Muscle of back (tissue), 3 donors: ENCODE measurements at regions not wholly inside any gene's neighbourhood (a gene's known extent, or its start where the extent isn't known, plus 50 kb on each side); places are given as distances from the start of the nearest gene placed in this dataset.

Source experiments
- DNase-seq, 3 donors: peaks; one replicate each; pipeline versions ENCODE4 v3.0.0 to v3.0.0-alpha.2; 2013

DNA sequence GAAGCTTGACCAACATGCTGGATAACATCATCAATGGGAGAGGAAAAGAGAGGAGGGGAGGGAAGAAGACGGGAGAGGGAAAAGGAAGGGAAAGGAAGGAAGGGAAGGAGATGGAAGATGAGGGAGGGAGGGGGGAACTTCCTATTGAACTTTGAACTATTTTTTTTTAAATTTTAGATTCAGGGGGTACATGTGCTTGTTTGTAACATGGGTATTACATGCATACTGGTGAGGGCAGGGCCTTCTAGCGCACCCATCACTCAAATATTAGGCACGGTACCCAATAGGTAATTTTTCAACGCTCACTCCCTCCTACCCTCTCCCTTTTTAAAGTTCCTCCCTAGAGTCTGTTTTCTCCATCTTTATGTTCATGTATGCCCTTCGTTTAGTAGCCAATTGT is 383.2 kb upstream of the XYLT1 start:
- no peak for DNase-seq

GRCh38 chr16:17852977-17853702 is 382.4 kb upstream of the XYLT1 start:
- no peak for DNase-seq

DNA sequence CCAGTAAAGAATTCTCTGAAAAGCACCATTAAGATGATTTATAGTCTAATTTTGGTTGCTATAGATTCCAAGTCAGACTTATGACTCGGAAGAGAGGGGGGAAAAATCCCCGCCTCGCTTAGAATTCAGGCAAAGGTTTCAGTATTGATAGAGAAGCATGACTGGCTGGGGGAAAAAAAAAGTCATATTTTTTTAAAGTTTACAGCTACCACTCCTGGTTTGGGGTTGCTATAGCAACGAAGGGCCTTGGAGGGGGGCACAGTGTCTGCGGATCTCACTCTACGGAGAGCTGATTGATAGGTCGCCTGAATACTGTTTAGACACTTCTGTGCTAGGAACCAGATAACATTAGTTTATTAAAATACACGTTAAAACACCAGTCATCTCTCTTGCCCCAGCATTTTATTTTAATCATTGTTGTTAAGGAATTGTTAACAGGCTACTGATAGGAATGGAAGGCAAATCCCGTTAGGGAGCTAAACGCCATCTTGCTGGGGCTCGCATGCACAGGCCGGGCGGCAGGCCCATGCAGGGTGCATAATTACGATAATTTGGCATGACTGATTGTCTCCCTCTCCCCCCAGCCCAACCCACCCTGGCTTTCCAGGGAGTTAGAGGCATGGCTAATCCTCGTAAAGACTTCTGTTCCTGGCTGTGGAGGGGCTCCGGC is 380.0 kb upstream of the XYLT1 start:
- DNase-seq, result peak in 1 of 3 donors; percentile 11

GRCh38 chr16:17847234-17847795 is 376.6 kb upstream of the XYLT1 start:
- DNase-seq, result no peak

- DNase-seq, result no peak
These were observed 375.3 kb upstream of the XYLT1 start for GRCh38 chr16:17846030-17846429.

- no peak for DNase-seq
These were observed 374.3 kb upstream of the XYLT1 start for GRCh38 chr16:17845031-17845430.

DNA sequence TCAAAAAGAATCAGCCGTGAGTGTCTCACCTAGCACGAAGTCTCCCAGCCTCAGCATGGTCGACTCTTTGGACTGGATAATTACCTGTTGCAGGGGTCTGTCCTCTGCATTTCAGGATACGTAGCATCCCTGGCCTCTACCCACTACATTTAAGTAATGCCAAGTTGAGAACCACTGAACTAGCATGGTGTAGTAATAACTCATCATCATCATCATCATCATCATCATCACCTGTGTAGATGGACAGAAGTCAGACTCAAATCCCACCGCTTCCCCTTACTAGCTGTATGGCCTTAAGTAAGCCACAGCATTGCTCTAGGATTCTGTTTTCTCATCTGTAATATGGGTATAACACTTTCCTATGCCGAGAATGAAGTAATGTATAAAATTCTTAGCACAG is 373.1 kb upstream of the XYLT1 start:
- no peak for DNase-seq

DNA sequence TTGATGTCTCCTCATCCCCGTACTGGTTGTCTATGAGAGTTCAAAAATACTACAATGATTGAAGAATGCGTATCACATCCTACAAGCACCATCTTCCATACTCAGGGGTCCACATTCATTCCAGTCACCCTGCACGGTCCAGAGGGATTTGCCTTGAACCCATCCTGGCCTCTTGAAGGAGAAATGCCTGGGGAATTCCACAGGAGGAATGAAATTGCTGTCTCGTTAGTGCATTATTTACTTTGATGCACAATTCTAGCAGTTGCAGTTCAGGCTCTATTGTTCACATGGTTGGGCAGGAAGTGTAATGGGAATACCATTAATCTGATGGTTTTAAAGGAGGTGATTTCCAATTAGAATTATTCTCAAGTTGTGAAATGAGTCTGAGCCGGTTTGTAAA is 369.1 kb upstream of the XYLT1 start:
- DNase-seq, result no peak

DNA sequence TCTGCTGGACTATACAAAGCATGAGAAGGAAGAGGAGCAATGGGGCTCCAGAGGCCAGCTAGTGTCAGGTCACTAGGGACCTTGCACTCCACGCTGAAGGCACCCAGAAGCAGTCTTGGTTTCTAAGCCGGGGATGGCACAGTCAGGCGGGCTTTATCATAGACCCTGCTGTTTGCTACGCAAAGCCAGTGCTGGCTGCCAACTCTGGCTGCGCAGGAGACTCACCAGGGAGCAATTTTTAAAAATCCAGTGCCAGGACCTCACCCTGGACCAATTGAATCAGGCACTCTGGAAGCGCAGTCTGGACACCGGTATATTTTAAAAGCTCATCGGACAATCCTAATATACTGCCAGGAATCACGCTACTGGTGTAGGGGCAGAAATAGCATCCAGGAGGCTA is 368.5 kb upstream of the XYLT1 start:
- no peak for DNase-seq

DNA sequence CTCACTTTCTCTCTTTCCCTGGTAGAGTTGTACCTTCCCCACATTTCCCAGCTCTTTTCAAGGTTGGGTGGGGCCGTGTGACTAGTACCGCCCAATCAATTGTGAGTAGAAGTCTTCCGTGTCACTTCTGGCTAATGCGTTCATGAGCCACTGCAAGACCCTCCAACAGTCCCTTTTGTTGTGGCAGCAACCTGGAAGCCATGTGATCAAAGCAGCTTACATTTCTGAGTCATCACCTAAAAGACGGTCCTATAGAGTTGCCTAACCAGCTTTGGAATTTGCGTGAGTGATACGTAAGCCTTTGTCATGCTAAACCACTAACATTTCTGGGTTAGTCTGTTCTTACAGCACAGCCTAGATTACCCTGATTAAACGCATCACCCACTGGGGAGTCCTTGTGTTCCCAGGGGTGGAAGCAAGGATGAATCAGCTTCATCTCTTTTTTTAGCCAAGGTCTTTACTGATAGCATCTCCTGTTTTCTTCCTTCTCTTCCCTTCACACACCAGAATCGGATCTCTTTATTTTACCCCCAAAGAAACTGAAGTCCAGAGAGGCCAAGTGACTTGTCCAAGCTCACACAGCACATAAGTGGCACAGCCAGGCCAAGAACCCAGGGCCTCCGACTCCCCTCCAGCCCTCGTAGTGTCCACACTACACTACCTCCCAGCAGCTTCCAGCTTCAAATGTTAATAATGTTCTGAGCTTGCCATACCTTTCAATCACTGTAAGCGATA is 366.3 kb upstream of the XYLT1 start:
- DNase-seq, result peak in 1 of 3 donors; percentile 96

DNA sequence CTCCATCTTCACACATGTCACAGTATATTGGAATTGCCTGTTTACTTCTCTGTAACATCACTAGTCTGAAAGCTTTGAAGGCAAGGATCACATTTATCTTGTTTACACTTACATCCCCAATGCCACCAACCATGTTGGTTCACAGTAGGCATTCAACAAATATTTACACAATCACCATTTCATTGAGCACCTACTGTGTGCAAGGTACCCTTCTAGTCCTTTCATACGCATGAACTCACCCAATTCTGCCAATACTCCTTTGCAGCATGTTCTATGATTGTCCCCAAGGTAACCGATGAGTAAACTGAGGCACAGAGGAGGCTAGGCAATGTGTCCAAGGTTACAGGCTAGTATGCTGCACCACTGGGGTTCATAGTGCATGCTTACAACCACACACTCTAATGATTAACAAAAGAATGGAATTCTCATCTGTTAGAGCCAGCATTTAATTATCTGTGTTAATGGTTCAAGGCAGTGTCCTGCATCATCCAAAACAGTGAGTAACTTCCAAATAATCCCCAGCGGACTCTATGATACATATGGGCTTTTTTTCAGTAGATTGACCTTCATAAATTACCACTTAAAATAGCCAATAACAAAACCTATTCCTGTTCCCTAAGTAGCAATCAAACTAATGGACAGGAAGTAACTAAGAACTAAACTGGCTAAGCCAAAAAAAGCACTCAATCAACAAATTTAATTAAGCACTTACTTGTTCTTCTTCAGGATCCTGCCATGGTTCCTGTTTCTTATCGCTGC is 364.5 kb upstream of the XYLT1 start:
- no peak for DNase-seq

DNA sequence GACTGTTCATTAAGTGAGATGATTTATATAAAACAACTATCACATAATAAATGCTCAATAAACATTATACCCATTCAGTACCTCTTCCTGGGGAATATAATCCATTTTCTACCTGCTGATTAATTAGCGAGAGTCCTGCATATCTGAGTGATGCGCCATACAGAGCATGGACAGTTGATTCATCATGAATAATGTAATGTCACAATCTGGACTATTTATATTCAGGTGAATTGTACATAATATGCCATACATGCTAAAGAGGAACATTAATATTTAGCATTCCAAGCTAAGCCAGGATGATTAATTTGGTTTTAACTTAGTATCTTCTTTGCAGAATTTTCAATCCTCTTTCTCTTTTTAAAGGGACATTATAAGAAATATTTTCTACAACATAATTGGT is 362.0 kb upstream of the XYLT1 start:
- no peak for DNase-seq

- no peak for DNase-seq
These were observed 360.6 kb upstream of the XYLT1 start for GRCh38 chr16:17831330-17831729.

DNA sequence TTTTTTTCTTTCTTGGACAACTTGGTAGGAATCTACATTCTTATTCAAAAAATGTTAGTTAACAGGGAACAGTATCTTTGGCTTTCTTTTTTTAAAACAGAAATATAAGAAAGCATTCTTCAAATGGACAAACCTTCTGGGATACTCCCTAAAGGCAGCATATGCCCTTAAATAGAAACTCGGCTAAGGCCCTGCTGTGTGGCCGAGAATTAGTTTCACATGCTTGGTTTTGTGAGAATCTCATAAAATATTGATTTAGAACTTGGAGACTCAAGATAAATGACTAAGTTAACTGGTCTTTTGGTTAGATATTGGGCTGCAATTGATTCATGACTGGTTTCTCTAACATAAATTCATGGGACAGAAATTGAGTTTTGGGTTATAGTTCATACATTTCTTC is 359.9 kb upstream of the XYLT1 start:
- no peak for DNase-seq

DNA sequence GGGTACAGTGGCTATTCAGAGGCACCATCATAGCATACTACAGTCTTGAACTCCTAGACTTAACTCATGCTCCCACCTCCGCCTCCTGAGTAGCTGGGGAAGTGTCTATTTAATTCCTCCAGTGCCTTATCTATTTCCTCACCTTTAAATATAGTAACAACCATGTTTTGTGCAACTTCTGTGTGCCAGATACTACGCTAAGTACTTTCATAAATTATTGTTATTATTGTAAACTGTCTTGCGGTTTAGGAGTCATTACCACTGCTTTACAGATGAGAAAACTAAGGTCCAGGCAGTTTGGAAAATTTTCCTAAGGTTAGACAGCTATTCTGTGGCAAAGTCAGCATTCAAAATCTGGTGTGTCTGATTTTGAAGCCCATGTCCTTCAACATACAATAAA is 359.1 kb upstream of the XYLT1 start:
- DNase-seq, result no peak

- peak; percentile 19 to 89 (median 42) for DNase-seq
These were observed 357.3 kb upstream of the XYLT1 start for GRCh38 chr16:17828012-17828411.

DNA sequence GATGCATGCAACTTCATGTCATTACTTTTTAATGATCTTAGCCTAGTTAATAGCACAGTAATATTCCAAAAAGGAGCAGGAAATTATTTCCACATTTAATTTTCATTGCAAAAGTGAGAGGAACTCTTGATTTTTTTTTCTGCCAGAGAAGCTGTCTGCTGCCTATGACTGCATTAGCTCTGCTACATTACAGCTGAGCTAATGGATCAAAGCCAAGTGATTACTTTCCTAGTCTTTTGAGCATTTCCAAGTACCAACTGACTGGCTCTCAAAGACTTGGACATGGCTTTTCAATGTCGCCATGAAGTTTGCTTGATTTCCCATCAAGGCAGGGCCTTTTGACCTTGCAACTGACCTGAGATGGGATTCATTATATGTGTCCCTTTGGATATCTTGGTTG is 356.6 kb upstream of the XYLT1 start:
- no peak for DNase-seq

- no peak for DNase-seq
These were observed 347.2 kb upstream of the XYLT1 start for GRCh38 chr16:17817943-17818342.

DNA sequence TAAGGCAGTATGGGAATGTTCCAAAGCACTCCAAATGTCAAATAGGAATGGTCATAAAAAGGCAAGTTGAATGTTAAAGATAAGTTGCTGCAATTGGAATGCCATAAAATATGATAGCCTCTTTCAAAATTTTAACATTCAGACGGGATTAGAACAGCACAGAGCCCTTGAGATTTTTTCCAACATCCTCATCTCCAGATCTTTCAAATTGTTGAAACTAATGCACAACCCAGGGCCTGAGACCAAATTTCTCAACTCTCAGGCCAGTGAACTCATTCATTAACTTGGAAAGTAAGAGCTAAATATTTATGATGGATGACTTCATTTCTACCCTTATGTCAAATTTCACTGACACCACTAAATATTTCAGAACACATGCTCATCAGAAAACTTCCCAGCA is 346.5 kb upstream of the XYLT1 start:
- DNase-seq, result no peak

GRCh38 chr16:17812771-17813170 is 342.0 kb upstream of the XYLT1 start:
- no peak for DNase-seq

- peak in 1 of 3 donors; percentile 15 for DNase-seq
These were observed 334.1 kb upstream of the XYLT1 start for GRCh38 chr16:17804857-17805256.
